Endothelial cell of umbilical vein (primary cell): ENCODE measurements at regions not wholly inside any gene's neighbourhood (a gene's known extent, or its start where the extent isn't known, plus 50 kb on each side); places are given as distances from the start of the nearest gene placed in this dataset.

ENCODE experiments used
- BruUV-seq: library from RNA; stranded (reverse); fragments of 400-500 nt; replicated peaks from 2 replicates; lab custom pipeline; 2021; lab: Mats Ljungman, UMichigan
- CTCF ChIA-PET: fragments of 300-600, 350-600 bp; sonication (Branson Sonifier 250); formaldehyde crosslinking; loops from one replicate; lab custom pipeline; 2021; ENCODE audit warnings: antibody characterized with exemption, inconsistent platforms; lab: Charles Lee
- POLR2A ChIA-PET: fragments of 300-600, 350-600 bp; sonication (Branson Sonifier 250); formaldehyde crosslinking; loops from one replicate; lab custom pipeline; 2021; ENCODE audit warnings: antibody characterized with exemption, inconsistent platforms; lab: Charles Lee
- DNase-seq: peaks from one replicate; pipeline ENCODE4 v3.0.0-alpha.2; 2011; ENCODE audit warnings: low read depth, low spot score
- FAIRE-seq: peaks from 2 replicates; lab custom pipeline; 2011; peaks lifted over from hg19 to GRCh38; lab: Jason Lieb, UNC
- H2AFZ ChIP-seq: 2 replicates; pipeline ENCODE4 v1.6.0; 2012; ENCODE audit warnings: low read depth, low read length, control low read depth, inconsistent platforms
- H3K27ac ChIP-seq: 2 replicates; pipeline ENCODE4 v1.5.1; 2011; ENCODE audit warnings: low read depth, mild to moderate bottlenecking, control low read depth, low read length, moderate library complexity; ENCODE audit not compliant: insufficient read depth
- H3K27me3 ChIP-seq, 2 experiments: 2 replicates each; pipeline versions ENCODE4 v1.6.0 to v1.6.1; 2011; ENCODE audit warnings: low read length in 2 of 2, mixed read lengths in 1 of 2; ENCODE audit not compliant: control insufficient read depth in 2 of 2, insufficient read depth in 2 of 2
- H3K36me3 ChIP-seq, 2 experiments: 2 replicates in 1 of 2; 3 replicates in 1 of 2; pipeline ENCODE4 v1.5.1; 2011; ENCODE audit warnings: low read length in 2 of 2, mild to moderate bottlenecking in 1 of 2, moderate library complexity in 1 of 2; ENCODE audit not compliant: control insufficient read depth in 2 of 2, insufficient read depth in 2 of 2; ENCODE audit errors: extremely low read depth in 1 of 2
- H3K4me1 ChIP-seq: 3 replicates; pipeline ENCODE4 v1.5.1; 2011; ENCODE audit warnings: mild to moderate bottlenecking, low read length; ENCODE audit not compliant: control insufficient read depth, insufficient read depth; ENCODE audit errors: extremely low read depth
- H3K4me2 ChIP-seq: 2 replicates; pipeline ENCODE4 v1.6.1; 2011; ENCODE audit warnings: low read length, control low read depth, mixed read lengths; ENCODE audit not compliant: insufficient read depth
- H3K4me3 ChIP-seq, 3 experiments: fragments of 200-600 bp in 1 of 3; sonication (generic), shearing (Covaris generic) in 1 of 3; replicated peaks in 1 of 3; 2 replicates each; pipeline ENCODE4 v1.5.1; 2011 to 2016; ENCODE audit warnings: control low read depth in 3 of 3, low read length in 3 of 3, mild to moderate bottlenecking in 2 of 3, inconsistent platforms in 1 of 3, low read depth in 1 of 3, moderate library complexity in 1 of 3; ENCODE audit not compliant: insufficient read depth in 1 of 3
- H3K79me2 ChIP-seq: 2 replicates; pipeline ENCODE4 v1.6.0; 2012; ENCODE audit warnings: low read length, inconsistent platforms; ENCODE audit not compliant: control insufficient read depth, insufficient read depth
- H3K9ac ChIP-seq: replicated peaks from 2 replicates; pipeline ENCODE3; 2011; ENCODE audit warnings: low read length, control low read depth; ENCODE audit not compliant: insufficient read depth; ENCODE audit errors: extremely low read depth
- H3K9me1 ChIP-seq: replicated peaks from 3 replicates; pipeline ENCODE4 v1.6.0; 2011; ENCODE audit warnings: mild to moderate bottlenecking, low read length; ENCODE audit not compliant: control insufficient read depth, insufficient read depth; ENCODE audit errors: extremely low read depth
- H3K9me3 ChIP-seq: replicated peaks from 2 replicates; pipeline ENCODE4 v1.5.1; 2012; ENCODE audit warnings: low read length, inconsistent platforms; ENCODE audit not compliant: control insufficient read depth, insufficient read depth
- H4K20me1 ChIP-seq: replicated peaks from 2 replicates; pipeline ENCODE3; 2011; ENCODE audit warnings: mild to moderate bottlenecking, low read length; ENCODE audit not compliant: control insufficient read depth, insufficient read depth; ENCODE audit errors: extremely low read depth
- CTCF ChIP-seq, 2 donors: IDR thresholded peaks; 1 replicate in 1 of 2; 2 replicates in 1 of 2; pipeline ENCODE4 v1.5.1; 2011; ENCODE audit warnings: low read length in 2 of 2, mild to moderate bottlenecking in 2 of 2, moderate library complexity in 2 of 2, control low read depth in 1 of 2, inconsistent platforms in 1 of 2, low read depth in 1 of 2; ENCODE audit not compliant: insufficient read depth in 1 of 2; ENCODE audit errors: extremely low read depth in 1 of 2
- EZH2 ChIP-seq: IDR thresholded peaks from 2 replicates; pipeline ENCODE4 v1.6.1; 2012; ENCODE audit warnings: borderline replicate concordance, low read depth, mild to moderate bottlenecking, moderate library complexity, low read length, inconsistent platforms; ENCODE audit not compliant: severe bottlenecking
- FOS ChIP-seq: IDR thresholded peaks from 2 replicates; pipeline ENCODE4 v1.6.1; 2011; ENCODE audit warnings: mild to moderate bottlenecking, low read length, moderate library complexity, borderline replicate concordance; ENCODE audit not compliant: insufficient read depth
- GATA2 ChIP-seq: IDR thresholded peaks from 2 replicates; pipeline ENCODE4 v1.7.0; 2011; ENCODE audit warnings: low read depth, mild to moderate bottlenecking, moderate library complexity, mixed read lengths, low read length; ENCODE audit not compliant: insufficient read length, insufficient read depth
- JUN ChIP-seq: IDR thresholded peaks from 2 replicates; pipeline ENCODE4 v1.6.1; 2011; ENCODE audit warnings: borderline replicate concordance, low read depth; ENCODE audit not compliant: insufficient read length, insufficient read depth
- MAX ChIP-seq: IDR thresholded peaks from 2 replicates; pipeline ENCODE4 v1.6.1; 2011; ENCODE audit not compliant: insufficient read depth, insufficient read length
- MYC ChIP-seq: IDR thresholded peaks from one replicate; pipeline ENCODE4 v1.6.1; 2011; ENCODE audit warnings: mild to moderate bottlenecking, low read depth, low read length
- POLR2A ChIP-seq: IDR thresholded peaks from 2 replicates; pipeline ENCODE4 v1.6.1; 2012; ENCODE audit warnings: low read depth, mild to moderate bottlenecking, control low read depth, low read length
- POLR2AphosphoS5 ChIP-seq: IDR thresholded peaks from 2 replicates; pipeline ENCODE4 v1.6.1; 2012; ENCODE audit warnings: low read depth, mild to moderate bottlenecking, control low read depth, low read length, moderate library complexity; ENCODE audit not compliant: insufficient read depth
- dilution Hi-C: fragments of 300-500 bp; cut with MboI; formaldehyde crosslinking; loops from one replicate; pipeline ENCODE4 v1.15.0; 2019; ENCODE audit warnings: low sequenced_read_pairs; ENCODE audit not compliant: extremely low pct_ligation_motif_present
- intact Hi-C: fragments of 100-400 bp; cut with micrococcal nuclease; formaldehyde crosslinking; loops from one replicate; pipeline ENCODE4 v1.10.0; 2022

- FAIRE-seq (no peak), DNase-seq (no peak)
- Histone ChIP-seq H4K20me1 (no peaks in the 10 kb centered on the region), H3K27ac (no peak overlapping the region), H3K4me3 (no peak overlapping the region), H2AFZ (no peak overlapping the region), H3K4me1 (no peaks in the 10 kb centered on the region), H3K9me3 (peaks cover 3% of the 10 kb centered on the region), H3K9me1 (no peaks in the 10 kb centered on the region), H3K27me3 (no peaks in the 10 kb centered on the region), H3K4me2 (no peak overlapping the region), H3K36me3 (no peaks in the 10 kb centered on the region), H3K79me2 (no peaks in the 10 kb centered on the region), H3K9ac (no peak overlapping the region)
- ChIA-PET CTCF (no interaction called here), POLR2A (no interaction called here)
- dilution Hi-C loops (no loop called here), intact Hi-C loops (no loop called here)
- no peak for TF ChIP-seq MAX
- no peak for TF ChIP-seq GATA2
- no peak for TF ChIP-seq FOS
- no peak for TF ChIP-seq MYC
- no peak for TF ChIP-seq CTCF (IDR thresholded peaks at IDR 0.05; ENCODE audit: extremely low read depth in 1 of 2, insufficient read depth in 1 of 2, low read depth in 1 of 2, low read length in 2 of 2)
- no peak for TF ChIP-seq JUN
- TF ChIP-seq EZH2 = no peak
- TF ChIP-seq POLR2AphosphoS5 = no peak
- no peak for TF ChIP-seq POLR2A
- no TSS peak for BruUV-seq
Observed at GRCh38 chr4:23733476-23733875, 156.4 kb downstream of the PPARGC1A start.
